ENCODE measurements at regions not wholly inside any gene's neighbourhood (a gene's known extent, or its start where the extent isn't known, plus 50 kb on each side); places are given as distances from the start of the nearest gene placed in this dataset.
"Not testable (repeated sequence)": the region's sequence is repeated elsewhere in the genome, so short reads cannot be mapped to it uniquely, and the experiment has no call there.

DNA sequence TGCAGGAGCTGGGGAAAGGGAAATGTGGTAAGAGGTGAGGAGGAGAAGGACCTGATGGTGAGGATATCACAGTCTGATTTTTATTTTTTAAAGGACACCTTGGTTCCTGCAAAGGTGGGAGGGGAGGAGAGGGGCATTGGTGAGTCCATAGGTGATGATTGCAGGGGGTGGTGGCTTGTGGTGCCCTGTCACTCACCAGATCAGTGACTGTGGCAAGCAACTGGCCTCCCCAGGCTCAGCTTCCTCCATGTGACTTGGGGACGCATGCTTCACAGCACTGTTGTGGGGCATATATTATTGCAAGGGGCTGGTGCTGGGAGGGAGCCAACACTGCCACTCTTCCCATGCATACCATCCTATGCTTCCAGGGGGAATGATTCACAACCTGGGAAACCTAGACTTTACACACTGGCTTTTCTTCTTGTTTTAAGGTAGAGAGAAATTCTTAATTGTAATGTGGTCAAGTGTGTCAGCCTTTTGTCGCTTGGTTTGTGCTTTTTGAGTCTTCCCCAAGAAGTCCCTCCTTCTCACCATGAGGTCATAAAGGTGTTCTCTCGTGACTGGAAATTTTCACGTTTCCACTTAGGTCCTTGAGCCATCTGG lies 106.8 kb upstream of the PLGLB2 start:
- H3K27me3 ChIP-seq (ENCODE audit: control insufficient read depth in 5 of 5, insufficient read depth in 4 of 5, low read length in 5 of 5); H3K4me1 ChIP-seq (ENCODE audit: control insufficient read depth in 5 of 5, insufficient read depth in 5 of 5, low read length in 5 of 5); H3K9me3 ChIP-seq (ENCODE audit: control insufficient read depth in 5 of 5, low read length in 5 of 5); H3K27ac ChIP-seq (ENCODE audit: low read depth, low read length); H3K9ac ChIP-seq (ENCODE audit: low read length in 5 of 5); H3K4me3 ChIP-seq (ENCODE audit: low read depth in 1 of 5, low read length in 5 of 5); H3K36me3 ChIP-seq (ENCODE audit: control insufficient read depth in 5 of 5, insufficient read depth in 5 of 5, low read length in 5 of 5): not testable (repeated sequence)

DNA sequence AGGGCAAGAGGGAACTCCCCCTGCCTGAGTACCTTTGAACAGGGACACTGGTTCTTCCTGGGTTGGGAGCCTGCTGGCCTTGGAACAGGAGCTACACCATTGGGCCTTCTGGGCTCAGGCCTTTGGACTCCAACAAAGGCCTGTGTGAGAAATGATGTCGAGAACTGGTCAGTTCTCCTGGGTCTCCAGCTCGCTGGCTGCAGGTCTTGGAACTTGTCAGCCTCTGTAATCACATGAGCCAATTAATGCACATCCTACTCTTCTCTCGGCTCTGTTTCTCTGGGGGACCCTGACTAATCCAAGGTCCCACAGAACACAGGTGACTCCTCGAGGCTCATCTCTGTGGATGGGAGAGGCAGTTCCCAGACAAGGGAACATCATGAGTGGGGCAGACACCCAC lies 104.7 kb upstream of the PLGLB2 start:
- H3K27me3 ChIP-seq (ENCODE audit: control insufficient read depth in 5 of 5, insufficient read depth in 4 of 5, low read length in 5 of 5); H3K27ac ChIP-seq (ENCODE audit: low read depth, low read length); H3K36me3 ChIP-seq (ENCODE audit: control insufficient read depth in 5 of 5, insufficient read depth in 5 of 5, low read length in 5 of 5); H3K9ac ChIP-seq (ENCODE audit: low read length in 5 of 5); H3K4me3 ChIP-seq (ENCODE audit: low read depth in 1 of 5, low read length in 5 of 5); H3K9me3 ChIP-seq (ENCODE audit: control insufficient read depth in 5 of 5, low read length in 5 of 5); H3K4me1 ChIP-seq (ENCODE audit: control insufficient read depth in 5 of 5, insufficient read depth in 5 of 5, low read length in 5 of 5): not testable (repeated sequence)

DNA sequence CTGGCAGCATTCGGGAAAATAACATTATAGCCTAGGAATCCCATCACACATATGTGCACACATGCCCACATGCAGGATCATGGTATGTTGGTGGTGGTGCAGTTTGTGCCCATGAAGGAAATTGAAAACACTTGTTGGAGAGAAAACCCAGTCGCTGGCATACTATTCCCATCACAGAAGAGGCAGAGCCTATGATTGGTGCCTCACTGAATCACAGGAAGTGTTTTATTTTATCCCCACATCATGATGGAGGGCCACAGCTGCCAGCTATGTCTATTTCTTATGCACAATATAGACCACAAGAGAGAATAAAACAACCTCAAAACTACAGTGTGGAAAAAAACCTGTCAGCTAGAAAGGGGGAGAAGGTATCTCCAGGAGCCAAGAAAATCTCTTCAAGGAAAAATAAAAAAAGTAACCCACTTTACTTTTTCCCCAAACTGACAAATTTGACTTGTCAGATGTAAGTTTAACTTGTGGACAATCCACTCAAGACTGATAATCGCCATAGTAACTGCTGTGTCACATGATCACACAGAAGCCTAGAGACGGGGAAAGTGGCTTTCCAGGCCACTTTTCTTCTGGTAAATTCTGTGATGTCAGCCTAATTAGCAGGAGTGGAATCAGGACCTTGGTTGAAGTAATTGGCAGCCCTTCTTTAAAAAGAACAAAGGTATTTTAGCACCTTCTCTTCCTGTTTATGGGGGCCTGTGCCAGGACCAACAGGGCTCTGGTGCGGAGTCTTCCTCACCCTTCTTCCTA lies 100.0 kb upstream of the PLGLB2 start:
- H3K4me3 ChIP-seq (ENCODE audit: low read depth in 1 of 5, low read length in 5 of 5); H3K27ac ChIP-seq (ENCODE audit: low read depth, low read length); H3K4me1 ChIP-seq (ENCODE audit: control insufficient read depth in 5 of 5, insufficient read depth in 5 of 5, low read length in 5 of 5); H3K27me3 ChIP-seq (ENCODE audit: control insufficient read depth in 5 of 5, insufficient read depth in 4 of 5, low read length in 5 of 5); H3K36me3 ChIP-seq (ENCODE audit: control insufficient read depth in 5 of 5, insufficient read depth in 5 of 5, low read length in 5 of 5); H3K9me3 ChIP-seq (ENCODE audit: control insufficient read depth in 5 of 5, low read length in 5 of 5); H3K9ac ChIP-seq (ENCODE audit: low read length in 5 of 5): not testable (repeated sequence)

GRCh38 chr2:87648815-87649214 lies 99.1 kb upstream of the PLGLB2 start:
- H3K4me3 ChIP-seq (ENCODE audit: low read depth in 1 of 5, low read length in 5 of 5); H3K9ac ChIP-seq (ENCODE audit: low read length in 5 of 5); H3K36me3 ChIP-seq (ENCODE audit: control insufficient read depth in 5 of 5, insufficient read depth in 5 of 5, low read length in 5 of 5); H3K27ac ChIP-seq (ENCODE audit: low read depth, low read length); H3K9me3 ChIP-seq (ENCODE audit: control insufficient read depth in 5 of 5, low read length in 5 of 5); H3K27me3 ChIP-seq (ENCODE audit: control insufficient read depth in 5 of 5, insufficient read depth in 4 of 5, low read length in 5 of 5); H3K4me1 ChIP-seq (ENCODE audit: control insufficient read depth in 5 of 5, insufficient read depth in 5 of 5, low read length in 5 of 5): not testable (repeated sequence)

- not testable (repeated sequence) for H3K4me3 ChIP-seq (ENCODE audit: low read depth in 1 of 5, low read length in 5 of 5); H3K9me3 ChIP-seq (ENCODE audit: control insufficient read depth in 5 of 5, low read length in 5 of 5); H3K36me3 ChIP-seq (ENCODE audit: control insufficient read depth in 5 of 5, insufficient read depth in 5 of 5, low read length in 5 of 5); H3K27me3 ChIP-seq (ENCODE audit: control insufficient read depth in 5 of 5, insufficient read depth in 4 of 5, low read length in 5 of 5); H3K4me1 ChIP-seq (ENCODE audit: control insufficient read depth in 5 of 5, insufficient read depth in 5 of 5, low read length in 5 of 5); H3K9ac ChIP-seq (ENCODE audit: low read length in 5 of 5); H3K27ac ChIP-seq (ENCODE audit: low read depth, low read length)
These were observed 98.0 kb upstream of the PLGLB2 start for GRCh38 chr2:87649871-87650270.

GRCh38 chr2:87650837-87651236 lies 97.0 kb upstream of the PLGLB2 start:
- H3K27ac ChIP-seq (ENCODE audit: low read depth, low read length); H3K36me3 ChIP-seq (ENCODE audit: control insufficient read depth in 5 of 5, insufficient read depth in 5 of 5, low read length in 5 of 5); H3K9ac ChIP-seq (ENCODE audit: low read length in 5 of 5); H3K27me3 ChIP-seq (ENCODE audit: control insufficient read depth in 5 of 5, insufficient read depth in 4 of 5, low read length in 5 of 5); H3K4me3 ChIP-seq (ENCODE audit: low read depth in 1 of 5, low read length in 5 of 5); H3K9me3 ChIP-seq (ENCODE audit: control insufficient read depth in 5 of 5, low read length in 5 of 5); H3K4me1 ChIP-seq (ENCODE audit: control insufficient read depth in 5 of 5, insufficient read depth in 5 of 5, low read length in 5 of 5): not testable (repeated sequence)

- not testable (repeated sequence) for H3K9me3 ChIP-seq (ENCODE audit: control insufficient read depth in 5 of 5, low read length in 5 of 5); H3K4me1 ChIP-seq (ENCODE audit: control insufficient read depth in 5 of 5, insufficient read depth in 5 of 5, low read length in 5 of 5); H3K4me3 ChIP-seq (ENCODE audit: low read depth in 1 of 5, low read length in 5 of 5); H3K27ac ChIP-seq (ENCODE audit: low read depth, low read length); H3K27me3 ChIP-seq (ENCODE audit: control insufficient read depth in 5 of 5, insufficient read depth in 4 of 5, low read length in 5 of 5); H3K9ac ChIP-seq (ENCODE audit: low read length in 5 of 5); H3K36me3 ChIP-seq (ENCODE audit: control insufficient read depth in 5 of 5, insufficient read depth in 5 of 5, low read length in 5 of 5)
These were observed 96.3 kb upstream of the PLGLB2 start for GRCh38 chr2:87651589-87651988.

GRCh38 chr2:87653373-87653772 lies 94.5 kb upstream of the PLGLB2 start:
- H3K36me3 ChIP-seq (ENCODE audit: control insufficient read depth in 5 of 5, insufficient read depth in 5 of 5, low read length in 5 of 5); H3K4me1 ChIP-seq (ENCODE audit: control insufficient read depth in 5 of 5, insufficient read depth in 5 of 5, low read length in 5 of 5); H3K27me3 ChIP-seq (ENCODE audit: control insufficient read depth in 5 of 5, insufficient read depth in 4 of 5, low read length in 5 of 5); H3K9me3 ChIP-seq (ENCODE audit: control insufficient read depth in 5 of 5, low read length in 5 of 5); H3K9ac ChIP-seq (ENCODE audit: low read length in 5 of 5); H3K4me3 ChIP-seq (ENCODE audit: low read depth in 1 of 5, low read length in 5 of 5); H3K27ac ChIP-seq (ENCODE audit: low read depth, low read length): not testable (repeated sequence)

GRCh38 chr2:87654136-87654814 lies 93.6 kb upstream of the PLGLB2 start:
- not testable (repeated sequence) for H3K27ac ChIP-seq (ENCODE audit: low read depth, low read length); H3K9ac ChIP-seq (ENCODE audit: low read length in 5 of 5); H3K27me3 ChIP-seq (ENCODE audit: control insufficient read depth in 5 of 5, insufficient read depth in 4 of 5, low read length in 5 of 5); H3K9me3 ChIP-seq (ENCODE audit: control insufficient read depth in 5 of 5, low read length in 5 of 5); H3K36me3 ChIP-seq (ENCODE audit: control insufficient read depth in 5 of 5, insufficient read depth in 5 of 5, low read length in 5 of 5); H3K4me3 ChIP-seq (ENCODE audit: low read depth in 1 of 5, low read length in 5 of 5); H3K4me1 ChIP-seq (ENCODE audit: control insufficient read depth in 5 of 5, insufficient read depth in 5 of 5, low read length in 5 of 5)

DNA sequence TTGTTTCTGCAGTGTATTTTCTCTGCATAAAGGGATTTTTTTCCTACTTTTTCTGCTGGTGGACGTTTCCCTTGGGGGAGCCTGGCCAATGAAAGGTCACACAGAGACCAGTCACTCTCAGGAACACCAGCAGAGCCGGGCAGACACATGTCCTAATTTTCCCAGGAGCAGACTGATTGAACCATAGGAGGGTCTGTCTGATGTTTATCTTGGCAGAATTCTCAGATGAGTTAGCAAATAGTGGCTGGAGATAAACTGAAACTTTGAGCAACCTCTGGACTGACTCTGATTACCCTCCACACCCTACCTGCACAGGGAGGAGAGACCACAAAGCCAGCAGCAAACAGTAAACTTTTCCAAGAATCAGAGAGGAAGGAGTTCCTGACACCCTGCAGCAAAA lies 90.0 kb upstream of the PLGLB2 start:
- not testable (repeated sequence) for H3K36me3 ChIP-seq (ENCODE audit: control insufficient read depth in 5 of 5, insufficient read depth in 5 of 5, low read length in 5 of 5); H3K4me3 ChIP-seq (ENCODE audit: low read depth in 1 of 5, low read length in 5 of 5); H3K9me3 ChIP-seq (ENCODE audit: control insufficient read depth in 5 of 5, low read length in 5 of 5); H3K27ac ChIP-seq (ENCODE audit: low read depth, low read length); H3K27me3 ChIP-seq (ENCODE audit: control insufficient read depth in 5 of 5, insufficient read depth in 4 of 5, low read length in 5 of 5); H3K9ac ChIP-seq (ENCODE audit: low read length in 5 of 5); H3K4me1 ChIP-seq (ENCODE audit: control insufficient read depth in 5 of 5, insufficient read depth in 5 of 5, low read length in 5 of 5)

Measured in subcutaneous abdominal adipose tissue (tissue), 5 donors.